Transverse colon (tissue), 4 donors: ENCODE measurements at regions not wholly inside any gene's neighbourhood (a gene's known extent, or its start where the extent isn't known, plus 50 kb on each side); places are given as distances from the start of the nearest gene placed in this dataset.

Experiments
- DNase-seq: peaks from one replicate; pipeline ENCODE4 v3.0.0-alpha.2; 2019
- H3K27ac ChIP-seq, 4 donors: fragments of 200-600 bp; sonication (generic); 2 replicates each; pipeline ENCODE4 v1.5.1; 2016 to 2018; ENCODE audit warnings: inconsistent platforms in 4 of 4
- H3K27me3 ChIP-seq: fragments of 200-600 bp; sonication (generic); 2 replicates; pipeline ENCODE4 v1.5.1; 2017; ENCODE audit warnings: inconsistent platforms
- H3K36me3 ChIP-seq, 4 donors: fragments of 200-600 bp; sonication (generic); 2 replicates each; pipeline ENCODE4 v1.5.1; 2017 to 2019; ENCODE audit warnings: inconsistent platforms in 4 of 4
- H3K4me1 ChIP-seq, 4 donors: fragments of 200-600 bp; sonication (generic); 2 replicates each; pipeline ENCODE4 v1.5.1; 2017 to 2020; ENCODE audit warnings: inconsistent platforms in 4 of 4
- H3K4me3 ChIP-seq, 4 donors: fragments of 200-600 bp; sonication (generic); 1 replicate in 1 of 4; 2 replicates in 3 of 4; pipeline versions ENCODE4 v1.5.1 to v1.6.1; 2017 to 2019; ENCODE audit warnings: inconsistent platforms in 4 of 4
- H3K9me3 ChIP-seq, 2 donors: fragments of 200-600 bp; sonication (generic); 2 replicates each; pipeline ENCODE4 v1.5.1; 2017 to 2019; ENCODE audit warnings: inconsistent platforms in 2 of 2
- CTCF ChIP-seq, 5 experiments: fragments of 200-600 bp in 3 of 5; fragments of 450-650 bp in 2 of 5; sonication (generic) in 3 of 5; IDR thresholded peaks; 1 replicate in 2 of 5; 2 replicates in 3 of 5; pipeline ENCODE4 v1.5.1; 2016 to 2017; ENCODE audit warnings: antibody characterized with exemption in 5 of 5, inconsistent platforms in 3 of 5, mild to moderate bottlenecking in 2 of 5, moderate library complexity in 1 of 5
- EP300 ChIP-seq: sonication (generic); formaldehyde crosslinking; IDR thresholded peaks from one replicate; pipeline ENCODE4 v1.6.1; 2017; ENCODE audit warnings: antibody characterized with exemption, low read depth
- POLR2A ChIP-seq: fragments of 450-650 bp; IDR thresholded peaks from one replicate; pipeline ENCODE4 v1.6.1; 2016; ENCODE audit warnings: antibody characterized with exemption, mild to moderate bottlenecking, moderate library complexity
- POLR2AphosphoS5 ChIP-seq, 3 donors: sonication (generic); formaldehyde crosslinking; IDR thresholded peaks; one replicate each; pipeline ENCODE4 v1.6.1; 2016; ENCODE audit warnings: antibody characterized with exemption in 3 of 3
- WGBS, 2 donors: methylation state at CpG; one replicate each; pipeline ENCODE4 v1.1.5; 2018; ENCODE audit warnings: low coverage in 1 of 2; 5-methylcytosine and 5-hydroxymethylcytosine counted together
- in situ Hi-C, 4 donors: fragments of 200-750 bp; cut with MboI; loops; one replicate each; pipeline versions ENCODE4 v1.15.0 to v1.15.1; 2017; ENCODE audit warnings: low sequenced_read_pairs in 3 of 4, low pct_ligation_motif_present in 1 of 4, low pct_unique_long_range_greater_than_20kb in 1 of 4
- intact Hi-C: fragments of 100-400 bp; cut with DNase I; formaldehyde crosslinking; loops from one replicate; pipeline ENCODE4 v1.15.1; 2023; ENCODE audit warnings: low total_unique reads

GRCh38 chr7:91323626-91324158 lies 59.5 kb downstream of the FZD1 start:
- Histone ChIP-seq H3K4me1 (peaks cover 0 to 3% (median 0%) of the 10 kb centered on the region in 4 donors), H3K27me3 (no peaks in the 10 kb centered on the region), H3K9me3 (no peaks in the 10 kb centered on the region), H3K36me3 (no peaks in the 10 kb centered on the region), H3K4me3 (no peak overlapping the region), H3K27ac (no peak overlapping the region)
- no peak for DNase-seq
- 57 to 78% methylated on average over 1 to 2 of the region's 2 CpGs for WGBS, 2 donors
- in situ Hi-C loops = no loop called here
- TF ChIP-seq CTCF (IDR thresholded peaks at IDR 0.05) (no peak), POLR2AphosphoS5 (IDR thresholded peaks at IDR 0.05) (no peak), POLR2A (no peak), EP300 (no peak)
- intact Hi-C loops = loop anchor here (5.0 kb wide), 1 partner anchor 164 kb away; no protein-coding TSS in a partner anchor

- in situ Hi-C loops (no loop called here), intact Hi-C loops (loop anchor here (5.0 kb wide), 1 partner anchor 163 kb away; no protein-coding TSS in a partner anchor)
- Histone ChIP-seq H3K4me3 (no peak overlapping the region), H3K4me1 (peaks cover 0 to 3% (median 0%) of the 10 kb centered on the region in 4 donors), H3K9me3 (no peaks in the 10 kb centered on the region), H3K27ac (no peak overlapping the region), H3K36me3 (no peaks in the 10 kb centered on the region), H3K27me3 (no peaks in the 10 kb centered on the region)
- no peak for TF ChIP-seq POLR2AphosphoS5 (IDR thresholded peaks at IDR 0.05)
- no peak for TF ChIP-seq EP300
- no peak for TF ChIP-seq CTCF (IDR thresholded peaks at IDR 0.05)
- no peak for TF ChIP-seq POLR2A
- DNase-seq = no peak
- 66 to 70% methylated on average over 4 of the region's 4 CpGs for WGBS, 2 donors
Measured at GRCh38 chr7:91324663-91325062, 60.4 kb downstream of the FZD1 start.

- 38 to 53% methylated on average over 3 of the region's 3 CpGs for WGBS, 2 donors
- Histone ChIP-seq H3K4me3 (no peak overlapping the region), H3K27me3 (no peaks in the 10 kb centered on the region), H3K4me1 (peaks cover 0 to 3% (median 0%) of the 10 kb centered on the region in 4 donors), H3K9me3 (no peaks in the 10 kb centered on the region), H3K27ac (peak overlapping the region in 2 of 4 donors; percentile 15 to 48), H3K36me3 (no peaks in the 10 kb centered on the region)
- intact Hi-C loops = no loop called here
- DNase-seq = no peak
- in situ Hi-C loops = no loop called here
- TF ChIP-seq EP300 (no peak), CTCF (IDR thresholded peaks at IDR 0.05) (no peak), POLR2AphosphoS5 (IDR thresholded peaks at IDR 0.05) (no peak)
Measured at GRCh38 chr7:91325726-91326125, 61.5 kb downstream of the FZD1 start.

- no peaks in the 10 kb centered on the region for H3K36me3 ChIP-seq
- H3K4me1 ChIP-seq = peaks cover 0 to 3% (median 0%) of the 10 kb centered on the region in 4 donors
- H3K27me3 ChIP-seq = no peaks in the 10 kb centered on the region
- in situ Hi-C loops = no loop called here
- no peaks in the 10 kb centered on the region for H3K9me3 ChIP-seq
- intact Hi-C loops = no loop called here
- no peak overlapping the region for H3K4me3 ChIP-seq
- DNase-seq = no peak
- H3K27ac ChIP-seq = peak overlapping the region in 2 of 4 donors; percentile 15 to 48
- TF ChIP-seq EP300 (no peak), POLR2AphosphoS5 (IDR thresholded peaks at IDR 0.05) (no peak), POLR2A (no peak), CTCF (IDR thresholded peaks at IDR 0.05) (no peak)
- 55 to 77% methylated on average over 7 to 8 of the region's 8 CpGs for WGBS, 2 donors
Measured at GRCh38 chr7:91326516-91327199, 62.4 kb downstream of the FZD1 start.
